ENCODE measurements at regions not wholly inside any gene's neighbourhood (a gene's known extent, or its start where the extent isn't known, plus 50 kb on each side); places are given as distances from the start of the nearest gene placed in this dataset.
"Not testable (repeated sequence)": the region's sequence is repeated elsewhere in the genome, so short reads cannot be mapped to it uniquely, and the experiment has no call there.

GRCh38 chr21:35281956-35282355 is 232.9 kb upstream of the RUNX1 start:
- no peak for DNase-seq (ENCODE audit: extremely low read depth, low read depth)
- no peak overlapping the region for H3K4me3 ChIP-seq (replicated peaks; ENCODE audit: low read depth, low read length)
- TF ChIP-seq CTCF (IDR thresholded peaks at IDR 0.05; ENCODE audit: low read depth, low read length, missing control alignments): no peak

GRCh38 chr21:35280231-35280630 is 231.1 kb upstream of the RUNX1 start:
- DNase-seq (ENCODE audit: extremely low read depth, low read depth): no peak
- no peak for TF ChIP-seq CTCF (IDR thresholded peaks at IDR 0.05; ENCODE audit: low read depth, low read length, missing control alignments)
- H3K4me3 ChIP-seq (replicated peaks; ENCODE audit: low read depth, low read length): no peak overlapping the region

GRCh38 chr21:35275776-35276175 is 226.7 kb upstream of the RUNX1 start:
- DNase-seq (ENCODE audit: extremely low read depth, low read depth): no peak
- H3K4me3 ChIP-seq (replicated peaks; ENCODE audit: low read depth, low read length): no peak overlapping the region
- no peak for TF ChIP-seq CTCF (IDR thresholded peaks at IDR 0.05; ENCODE audit: low read depth, low read length, missing control alignments)

GRCh38 chr21:35274923-35275322 is 225.8 kb upstream of the RUNX1 start:
- DNase-seq (ENCODE audit: extremely low read depth, low read depth): no peak
- TF ChIP-seq CTCF (IDR thresholded peaks at IDR 0.05; ENCODE audit: low read depth, low read length, missing control alignments): no peak
- H3K4me3 ChIP-seq (replicated peaks; ENCODE audit: low read depth, low read length): no peak overlapping the region

GRCh38 chr21:35274090-35274489 is 225.0 kb upstream of the RUNX1 start:
- no peak for DNase-seq (ENCODE audit: extremely low read depth, low read depth)
- TF ChIP-seq CTCF (IDR thresholded peaks at IDR 0.05; ENCODE audit: low read depth, low read length, missing control alignments): no peak

GRCh38 chr21:35273333-35273732 is 224.2 kb upstream of the RUNX1 start:
- no peak for TF ChIP-seq CTCF (IDR thresholded peaks at IDR 0.05; ENCODE audit: low read depth, low read length, missing control alignments)
- DNase-seq (ENCODE audit: extremely low read depth, low read depth): no peak
- H3K4me3 ChIP-seq (replicated peaks; ENCODE audit: low read depth, low read length): no peak overlapping the region

More at GRCh38 chr21:35274090-35274489, 225.0 kb upstream of the RUNX1 start:
- H3K4me3 ChIP-seq (replicated peaks; ENCODE audit: low read depth, low read length): no peak overlapping the region

- not testable (repeated sequence) for DNase-seq (ENCODE audit: extremely low read depth, low read depth); H3K4me3 ChIP-seq (replicated peaks; ENCODE audit: low read depth, low read length)
Measured at GRCh38 chr21:35271344-35272118, 222.4 kb upstream of the RUNX1 start.

All from HFF-Myc (cell line).